WERI-Rb-1 (cell line): ENCODE measurements at regions not wholly inside any gene's neighbourhood (a gene's known extent, or its start where the extent isn't known, plus 50 kb on each side); places are given as distances from the start of the nearest gene placed in this dataset.

Source experiments
- DNase-seq: peaks from one replicate; pipeline ENCODE4 v3.0.0-alpha.2; 2020
- H3K27ac ChIP-seq: fragments of 250-450 bp; sonication (Bioruptor Pico); 2 replicates; pipeline ENCODE4 v1.5.1; 2020; ENCODE audit warnings: mild to moderate bottlenecking, moderate library complexity
- H3K27me3 ChIP-seq: fragments of 250-450 bp; sonication (Bioruptor Pico); 2 replicates; pipeline ENCODE4 v1.5.1; 2021; ENCODE audit warnings: mild to moderate bottlenecking, low read depth, moderate library complexity; ENCODE audit not compliant: insufficient read depth, severe bottlenecking
- H3K36me3 ChIP-seq: fragments of 250-450 bp; sonication (Bioruptor Pico); 2 replicates; pipeline ENCODE4 v1.5.1; 2020; ENCODE audit warnings: mild to moderate bottlenecking, moderate library complexity
- H3K4me3 ChIP-seq: 2 replicates; pipeline ENCODE4 v1.5.1; 2011; ENCODE audit warnings: low read depth, mild to moderate bottlenecking, control low read depth, low read length
- H3K9me3 ChIP-seq: fragments of 250-450 bp; sonication (Bioruptor Pico); 2 replicates; pipeline ENCODE4 v1.5.1; 2021; ENCODE audit warnings: mild to moderate bottlenecking, moderate library complexity; ENCODE audit not compliant: severe bottlenecking
- TF ChIP-seq, protein P1 (sequence below): IDR thresholded peaks from 2 replicates; pipeline ENCODE4 v1.5.1; 2011; ENCODE audit warnings: low read depth, mild to moderate bottlenecking, control low read depth, inconsistent platforms, low read length

DNA sequence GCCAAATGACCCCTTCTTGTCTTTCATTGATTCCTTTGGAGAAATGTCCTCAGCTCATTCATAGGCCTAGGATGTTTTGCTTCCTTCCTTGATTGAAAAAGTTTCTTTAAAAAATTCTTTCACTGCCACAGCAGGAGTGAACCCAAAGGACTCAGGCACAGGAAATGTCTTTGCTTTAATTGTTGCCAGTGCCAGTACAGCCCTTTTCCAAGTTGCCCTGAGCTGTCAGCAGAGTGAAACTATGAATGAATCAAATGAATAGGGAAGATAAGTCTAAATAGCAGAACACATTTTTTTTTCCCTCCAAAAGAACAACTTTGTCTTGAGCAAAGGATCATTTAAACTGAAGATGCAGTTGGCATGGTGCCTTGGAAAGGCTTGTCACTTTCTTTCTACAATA is 63.8 kb upstream of the SLC4A4 start:
- no peaks in the 10 kb centered on the region for H3K9me3 ChIP-seq
- no peak for DNase-seq
- H3K4me3 ChIP-seq, result no peak overlapping the region
- no peak overlapping the region for H3K27ac ChIP-seq
- TF ChIP-seq, protein P1, sequence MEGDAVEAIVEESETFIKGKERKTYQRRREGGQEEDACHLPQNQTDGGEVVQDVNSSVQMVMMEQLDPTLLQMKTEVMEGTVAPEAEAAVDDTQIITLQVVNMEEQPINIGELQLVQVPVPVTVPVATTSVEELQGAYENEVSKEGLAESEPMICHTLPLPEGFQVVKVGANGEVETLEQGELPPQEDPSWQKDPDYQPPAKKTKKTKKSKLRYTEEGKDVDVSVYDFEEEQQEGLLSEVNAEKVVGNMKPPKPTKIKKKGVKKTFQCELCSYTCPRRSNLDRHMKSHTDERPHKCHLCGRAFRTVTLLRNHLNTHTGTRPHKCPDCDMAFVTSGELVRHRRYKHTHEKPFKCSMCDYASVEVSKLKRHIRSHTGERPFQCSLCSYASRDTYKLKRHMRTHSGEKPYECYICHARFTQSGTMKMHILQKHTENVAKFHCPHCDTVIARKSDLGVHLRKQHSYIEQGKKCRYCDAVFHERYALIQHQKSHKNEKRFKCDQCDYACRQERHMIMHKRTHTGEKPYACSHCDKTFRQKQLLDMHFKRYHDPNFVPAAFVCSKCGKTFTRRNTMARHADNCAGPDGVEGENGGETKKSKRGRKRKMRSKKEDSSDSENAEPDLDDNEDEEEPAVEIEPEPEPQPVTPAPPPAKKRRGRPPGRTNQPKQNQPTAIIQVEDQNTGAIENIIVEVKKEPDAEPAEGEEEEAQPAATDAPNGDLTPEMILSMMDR, result no peak
- no peaks in the 10 kb centered on the region for H3K27me3 ChIP-seq
- H3K36me3 ChIP-seq, result no peaks in the 10 kb centered on the region

DNA sequence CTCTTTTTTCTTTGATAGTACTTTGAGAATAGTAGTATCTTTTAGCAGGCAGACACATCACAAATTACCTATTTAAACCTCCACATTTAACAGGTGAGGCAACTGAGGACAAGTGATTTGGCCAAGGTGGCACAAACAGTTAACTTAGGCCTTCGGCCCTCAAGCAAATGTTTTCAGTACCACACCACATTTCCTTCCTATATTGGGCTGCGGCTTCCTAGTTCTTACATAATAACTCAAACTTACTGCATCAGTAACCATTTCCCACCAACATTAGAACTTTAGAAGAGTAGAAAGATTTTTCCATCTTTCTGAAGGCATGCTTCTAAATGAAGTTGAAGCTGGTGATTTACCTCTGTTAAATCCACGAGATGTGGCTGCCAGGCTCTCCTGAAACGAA is 63.2 kb upstream of the SLC4A4 start:
- DNase-seq, result no peak
- Histone ChIP-seq H3K9me3 (no peaks in the 10 kb centered on the region), H3K27me3 (no peaks in the 10 kb centered on the region), H3K27ac (no peak overlapping the region), H3K4me3 (no peak overlapping the region), H3K36me3 (no peaks in the 10 kb centered on the region)
- TF ChIP-seq, protein P1, result no peak

DNA sequence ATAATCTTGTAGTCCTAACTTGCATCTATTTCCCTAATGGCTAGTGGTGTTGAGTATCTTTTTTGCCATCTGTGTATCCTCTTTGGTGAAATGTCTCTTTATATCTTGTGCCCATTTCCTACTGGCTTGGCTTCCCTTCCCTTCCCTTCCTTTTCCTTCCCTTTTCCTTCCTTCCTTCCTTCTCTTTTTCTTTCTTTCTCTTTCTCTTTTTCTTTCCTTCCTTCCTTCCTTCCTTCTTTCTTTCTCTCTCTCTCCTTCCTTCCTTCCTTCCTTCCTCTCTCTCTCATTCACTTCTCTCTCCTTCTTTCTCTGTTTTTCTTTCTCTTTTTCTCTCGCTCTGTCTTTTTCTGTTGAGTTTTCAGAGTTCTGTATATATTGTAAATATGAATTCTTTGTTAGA is 61.5 kb upstream of the SLC4A4 start:
- no peaks in the 10 kb centered on the region for H3K9me3 ChIP-seq
- H3K27me3 ChIP-seq, result no peaks in the 10 kb centered on the region
- H3K4me3 ChIP-seq, result no peak overlapping the region
- H3K36me3 ChIP-seq, result no peaks in the 10 kb centered on the region
- no peak overlapping the region for H3K27ac ChIP-seq
- no peak for DNase-seq
- TF ChIP-seq, protein P1, result no peak

DNA sequence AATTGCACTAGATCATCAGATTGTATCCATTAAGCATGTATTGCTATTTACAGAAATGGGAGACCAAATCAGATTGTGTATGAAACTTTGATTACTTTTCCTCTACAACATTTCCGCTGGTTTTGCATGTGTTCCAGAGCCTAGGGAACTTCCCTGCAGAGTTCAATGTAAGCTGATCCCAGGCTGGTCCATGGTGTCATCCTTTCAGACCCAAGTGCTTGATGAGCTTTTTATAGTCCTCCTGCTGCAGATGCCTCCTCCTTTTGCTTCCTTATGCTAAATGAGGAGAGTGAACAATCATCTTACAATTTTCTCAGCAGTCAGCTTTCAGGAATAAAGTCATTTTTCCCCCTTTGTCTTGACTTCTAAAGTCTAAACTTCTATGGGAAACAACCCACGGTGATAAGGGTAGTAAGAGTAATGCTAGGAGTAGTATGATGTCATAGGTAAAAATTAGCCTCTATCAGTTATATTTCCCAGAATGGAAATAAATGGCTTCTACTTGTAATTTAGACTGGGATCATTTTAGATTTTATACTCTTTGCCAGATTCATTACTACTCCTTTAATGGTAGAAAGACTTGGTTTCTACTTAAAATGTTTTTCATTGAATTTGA is 55.1 kb upstream of the SLC4A4 start:
- Histone ChIP-seq H3K27me3 (no peaks in the 10 kb centered on the region), H3K36me3 (no peaks in the 10 kb centered on the region), H3K4me3 (no peak overlapping the region), H3K9me3 (no peaks in the 10 kb centered on the region), H3K27ac (no peak overlapping the region)
- DNase-seq, result no peak
- TF ChIP-seq, protein P1, result no peak

DNA sequence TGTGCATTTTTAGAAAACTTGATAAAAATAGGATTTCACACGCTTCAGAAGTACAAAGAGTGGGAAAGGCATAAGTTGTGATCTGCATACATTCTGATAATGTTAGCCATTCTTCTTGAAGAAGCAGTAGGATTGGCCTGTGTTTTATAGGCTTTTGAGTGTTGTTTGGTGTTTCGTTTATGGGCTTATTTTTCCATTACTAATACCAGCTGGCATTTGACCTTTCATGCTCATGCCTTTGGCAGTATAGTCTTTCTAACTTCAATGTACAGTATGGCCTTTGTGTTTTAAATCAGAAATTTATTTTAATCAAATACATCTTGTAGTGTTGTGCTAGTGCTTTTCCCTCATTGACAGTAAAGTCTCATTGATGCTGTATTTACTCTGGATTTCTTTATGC is 51.5 kb upstream of the SLC4A4 start:
- TF ChIP-seq, protein P1, result no peak
- Histone ChIP-seq H3K27ac (no peak overlapping the region), H3K27me3 (no peaks in the 10 kb centered on the region), H3K36me3 (no peaks in the 10 kb centered on the region), H3K4me3 (no peak overlapping the region), H3K9me3 (no peaks in the 10 kb centered on the region)
- DNase-seq, result no peak

DNA sequence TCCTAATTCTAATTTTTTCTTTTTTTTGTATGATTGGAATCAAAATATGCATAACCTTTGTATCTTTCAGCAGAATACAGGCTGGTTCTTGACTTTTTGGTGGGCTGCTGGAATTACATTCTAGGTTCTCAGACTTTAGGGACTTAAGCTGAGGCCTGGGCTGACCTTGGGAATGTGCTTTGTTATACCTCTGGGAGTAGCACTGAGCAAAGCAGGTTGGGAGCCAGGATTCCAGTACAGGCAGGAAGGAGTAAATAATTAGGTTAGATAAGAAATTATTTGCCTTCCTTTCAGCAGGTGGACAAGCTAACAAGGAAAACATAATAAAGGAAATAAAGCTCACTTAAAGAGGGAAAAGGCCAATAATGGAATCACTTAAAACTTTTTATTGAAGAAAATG is 49.9 kb upstream of the SLC4A4 start:
- H3K4me3 ChIP-seq, result no peak overlapping the region
- no peaks in the 10 kb centered on the region for H3K36me3 ChIP-seq
- DNase-seq, result no peak
- TF ChIP-seq, protein P1, result no peak
- no peaks in the 10 kb centered on the region for H3K9me3 ChIP-seq
- H3K27me3 ChIP-seq, result no peaks in the 10 kb centered on the region
- no peak overlapping the region for H3K27ac ChIP-seq
